CD4-positive, alpha-beta T cell treated with Interleukin-15 for 4 hours (primary cell): ENCODE measurements at regions not wholly inside any gene's neighbourhood (a gene's known extent, or its start where the extent isn't known, plus 50 kb on each side); places are given as distances from the start of the nearest gene placed in this dataset.

Source experiments
- DNase-seq: peaks from one replicate; pipeline ENCODE4 v3.0.0-alpha.2; 2020; ENCODE audit warnings: low spot score

DNA sequence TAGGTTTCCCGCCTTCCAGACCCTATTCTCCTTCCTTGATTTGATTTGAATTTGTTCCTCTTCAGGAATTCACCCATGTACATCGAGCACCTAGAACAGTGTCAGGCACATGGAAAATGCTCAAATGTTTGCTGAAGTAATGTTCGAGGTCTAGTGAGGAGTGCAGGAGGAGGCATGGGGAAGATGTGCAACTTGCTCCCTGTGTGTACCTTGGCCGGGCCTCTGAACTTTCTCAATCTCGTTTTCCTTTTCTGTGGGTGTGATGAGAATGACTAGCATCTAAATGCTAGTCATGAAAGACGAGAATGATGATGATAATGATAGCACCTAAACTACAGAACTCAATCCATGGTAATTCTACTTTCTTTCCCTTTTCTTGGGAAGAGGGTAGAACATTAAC, 279.1 kb upstream of the PLET1 start:
- DNase-seq = no peak

- no peak for DNase-seq
Observed at GRCh38 chr11:112540261-112540660, 279.6 kb upstream of the PLET1 start.

- no peak for DNase-seq
Observed at GRCh38 chr11:112541140-112542046, 280.7 kb upstream of the PLET1 start.

- DNase-seq = no peak
Observed at GRCh38 chr11:112542479-112542878, 281.8 kb upstream of the PLET1 start.

- no peak for DNase-seq
Observed at GRCh38 chr11:112543390-112543789, 282.7 kb upstream of the PLET1 start.

- no peak for DNase-seq
Observed at GRCh38 chr11:112548641-112549040, 288.0 kb upstream of the PLET1 start.

- DNase-seq = no peak
Observed at GRCh38 chr11:112553205-112553731, 292.6 kb upstream of the PLET1 start.

DNA sequence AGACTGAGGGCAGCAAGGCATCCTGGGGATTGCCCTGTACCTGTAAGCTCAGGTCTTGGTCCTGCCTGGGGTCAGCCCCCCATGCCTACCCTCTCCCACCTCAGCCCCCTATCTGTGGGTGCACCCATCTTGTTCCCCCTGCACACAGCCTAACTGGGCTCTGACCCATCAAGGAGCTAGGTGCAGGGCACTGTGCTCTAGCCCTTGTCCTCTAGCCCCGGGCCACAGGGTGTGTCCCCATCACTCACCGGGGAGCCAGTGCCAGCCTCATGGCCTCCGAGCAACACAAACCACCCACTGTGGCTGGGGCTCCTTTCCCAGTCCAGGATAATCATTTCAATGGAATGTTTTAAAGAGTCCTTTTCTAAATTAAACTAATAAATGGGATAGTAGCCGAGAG, 293.9 kb upstream of the PLET1 start:
- no peak for DNase-seq

- peak; percentile 59 for DNase-seq
Observed at GRCh38 chr11:112555491-112556364, 295.1 kb upstream of the PLET1 start.

DNA sequence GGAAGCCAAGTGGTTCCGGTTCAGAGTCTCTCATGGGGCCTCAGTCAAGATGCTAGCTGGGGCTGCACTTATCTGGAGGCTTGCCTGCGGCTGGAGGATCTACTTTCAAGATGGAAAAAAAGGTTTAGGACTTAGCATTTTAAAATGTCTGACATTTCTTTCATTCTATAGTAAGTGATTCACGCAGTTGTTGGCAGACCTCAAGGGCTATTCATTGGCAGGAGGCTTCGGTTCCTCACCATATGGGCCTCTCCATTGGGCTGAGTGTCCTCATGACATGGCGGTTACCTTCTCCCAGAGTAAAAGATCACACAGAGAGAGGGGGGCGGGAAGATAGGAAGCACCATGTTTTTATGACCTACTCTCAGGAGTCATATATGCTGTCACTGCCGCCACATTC, 298.0 kb upstream of the PLET1 start:
- no peak for DNase-seq

DNA sequence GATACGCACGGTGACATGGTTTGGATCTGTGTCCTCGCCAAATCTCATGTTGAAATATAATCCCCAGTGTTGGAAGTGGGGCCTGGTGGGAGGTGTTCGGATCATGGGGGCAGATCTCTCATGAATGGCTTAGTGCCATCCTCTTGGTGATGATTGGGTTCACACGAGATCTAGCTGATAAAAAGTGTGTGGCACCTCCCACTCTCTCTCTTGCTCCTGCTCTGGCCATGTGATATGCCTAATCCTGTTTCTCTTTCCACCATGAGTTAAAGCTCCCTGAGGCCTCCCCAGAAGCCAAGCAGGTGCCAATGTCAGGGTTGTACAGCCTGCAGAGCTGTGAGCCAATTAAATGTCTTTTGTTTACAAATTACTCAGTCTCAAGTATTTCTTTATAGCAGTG, 303.1 kb upstream of the PLET1 start:
- DNase-seq = no peak

DNA sequence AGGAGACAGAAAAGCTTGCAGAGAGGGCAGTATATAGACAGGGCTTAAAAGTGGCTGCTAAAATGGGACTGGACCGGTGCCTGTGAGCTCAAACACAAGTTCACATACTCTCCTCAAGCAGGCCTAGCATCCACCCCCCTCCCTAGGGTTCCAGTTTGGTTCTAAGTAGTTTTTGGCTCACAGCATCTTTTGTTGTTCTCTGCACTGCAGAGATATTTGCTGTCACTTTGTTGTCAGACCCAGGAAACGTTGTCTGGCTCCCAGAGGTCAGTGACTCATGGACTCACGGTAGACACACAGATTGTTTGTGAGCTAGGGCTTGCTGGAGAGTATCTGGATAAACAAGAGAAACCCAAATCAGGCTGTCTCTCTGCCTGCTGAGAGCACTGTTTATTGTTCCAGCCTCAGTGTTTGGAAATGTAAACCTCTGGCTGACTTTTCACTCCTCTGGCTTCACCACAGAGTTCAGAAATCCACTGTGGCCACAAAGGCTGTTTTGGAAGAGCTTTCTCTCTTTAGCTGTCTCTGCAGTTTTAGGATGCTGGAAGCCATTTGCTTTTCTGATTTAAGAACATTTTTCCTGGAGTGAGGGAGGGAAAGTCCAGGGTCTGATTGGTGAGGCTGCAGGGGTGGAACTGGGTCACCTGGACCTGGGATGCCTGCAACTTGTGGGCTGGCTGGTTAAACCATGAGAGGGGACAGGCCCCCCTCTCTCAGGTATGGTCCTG, 303.7 kb upstream of the PLET1 start:
- DNase-seq = no peak

DNA sequence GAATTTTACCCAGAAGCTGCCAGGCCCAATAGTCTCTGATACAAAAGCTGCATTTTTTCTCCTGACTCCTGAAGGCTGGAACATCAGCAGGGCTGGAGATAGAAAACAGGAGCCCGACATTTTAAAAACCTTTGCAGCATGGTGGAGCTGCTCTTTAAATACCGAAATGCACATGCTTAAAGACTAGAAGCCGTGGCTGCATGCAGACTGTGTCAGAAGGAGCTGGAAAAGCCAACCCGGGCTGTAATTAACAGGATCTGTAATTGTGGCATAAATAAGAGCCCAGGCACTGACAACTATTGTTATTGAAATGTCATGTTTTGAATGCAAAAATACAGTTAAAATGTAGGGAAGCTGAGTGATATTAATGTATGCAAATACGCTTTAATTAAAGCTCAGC, 304.9 kb upstream of the PLET1 start:
- DNase-seq = no peak

DNA sequence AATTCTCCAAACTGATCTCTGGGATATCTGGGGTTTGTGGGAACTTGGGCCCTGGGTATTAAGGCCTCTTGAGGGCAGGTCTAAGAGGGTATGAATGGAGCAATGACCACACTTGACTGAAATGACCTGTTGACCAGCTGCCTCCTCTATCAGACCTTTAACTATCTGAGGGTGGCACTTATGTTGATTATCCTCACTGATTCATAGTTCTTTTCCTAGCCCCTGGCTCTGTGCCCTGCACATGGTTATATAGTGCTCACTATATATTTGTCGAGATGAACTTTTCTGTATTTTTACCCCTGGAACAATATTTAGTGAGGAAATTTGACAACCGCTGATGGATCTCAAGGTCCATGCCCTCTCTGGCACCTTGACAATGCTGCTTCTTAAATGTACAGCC, 305.5 kb upstream of the PLET1 start:
- no peak for DNase-seq

- DNase-seq = no peak
Observed at GRCh38 chr11:112570333-112570732, 309.7 kb upstream of the PLET1 start.

- DNase-seq = no peak
Observed at GRCh38 chr11:112579282-112579681, 318.6 kb upstream of the PLET1 start.

- DNase-seq = no peak
Observed at GRCh38 chr11:112580864-112581263, 320.2 kb upstream of the PLET1 start.

DNA sequence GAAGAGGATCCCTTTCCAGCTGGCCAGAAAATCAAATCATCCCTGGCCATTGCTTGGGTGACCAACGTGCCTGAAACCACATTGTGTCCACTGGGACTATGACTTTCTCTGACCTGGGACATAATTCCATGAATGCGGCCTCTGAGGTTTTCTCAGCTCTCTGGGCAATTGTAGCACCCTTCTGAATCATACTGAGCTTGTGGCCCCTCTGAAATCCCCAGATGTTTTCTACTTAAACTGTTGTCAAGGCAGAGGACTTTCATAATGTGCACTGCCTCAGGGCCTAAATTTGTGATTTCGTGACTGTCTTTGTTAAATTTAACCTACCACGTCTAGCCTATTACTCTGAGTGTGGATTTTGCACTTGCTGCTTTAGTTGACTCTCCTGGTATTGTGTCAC, 321.1 kb upstream of the PLET1 start:
- DNase-seq = no peak

GRCh38 chr11:112582366-112582765, 321.7 kb upstream of the PLET1 start:
- DNase-seq = no peak

GRCh38 chr11:112583261-112583893, 322.7 kb upstream of the PLET1 start:
- DNase-seq = no peak

DNA sequence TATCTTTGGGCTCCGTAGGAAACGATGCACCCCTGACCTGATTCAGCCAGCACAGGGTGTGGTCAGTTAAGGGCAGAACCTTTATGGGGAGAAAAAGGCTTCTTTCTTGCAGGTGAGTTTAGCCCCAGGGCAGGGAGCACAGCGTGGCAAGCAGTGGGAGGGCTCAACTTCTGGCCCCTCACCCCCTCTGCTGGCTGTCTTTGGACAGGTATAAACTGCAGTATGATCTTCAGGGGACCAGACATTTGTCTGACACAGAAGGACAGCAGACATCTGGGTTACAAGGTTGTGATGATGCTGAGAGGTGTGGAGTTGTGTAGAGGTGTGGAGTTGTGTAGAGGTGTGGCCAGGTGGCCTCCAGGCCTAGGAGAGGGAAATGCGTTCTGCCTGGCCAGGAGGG, 324.0 kb upstream of the PLET1 start:
- DNase-seq = no peak

- no peak for DNase-seq
Observed at GRCh38 chr11:112587664-112588063, 327.0 kb upstream of the PLET1 start.
